8988T (cell line): ENCODE measurements at regions not wholly inside any gene's neighbourhood (a gene's known extent, or its start where the extent isn't known, plus 50 kb on each side); places are given as distances from the start of the nearest gene placed in this dataset.
"Not testable (repeated sequence)": the region's sequence is repeated elsewhere in the genome, so short reads cannot be mapped to it uniquely, and the experiment has no call there.

Experiments
- DNase-seq: peaks from one replicate; pipeline ENCODE4 v3.0.0; 2011

- no peak for DNase-seq
Measured at GRCh38 chr18:77329651-77330050, 80.0 kb downstream of the GALR1 start.

- DNase-seq: no peak
Measured at GRCh38 chr18:77334876-77335275, 85.2 kb downstream of the GALR1 start.

GRCh38 chr18:77337604-77338003, 88.0 kb downstream of the GALR1 start:
- no peak for DNase-seq

- no peak for DNase-seq
Measured at GRCh38 chr18:77339093-77339492, 89.4 kb downstream of the GALR1 start.

GRCh38 chr18:77339623-77340022, 90.0 kb downstream of the GALR1 start:
- DNase-seq: no peak

GRCh38 chr18:77340815-77341214, 91.2 kb downstream of the GALR1 start:
- DNase-seq: no peak

GRCh38 chr18:77341527-77342325, 92.1 kb downstream of the GALR1 start:
- no peak for DNase-seq

- no peak for DNase-seq
Measured at GRCh38 chr18:77342736-77343135, 93.1 kb downstream of the GALR1 start.

- no peak for DNase-seq
Measured at GRCh38 chr18:77343846-77344510, 94.3 kb downstream of the GALR1 start.

- DNase-seq: no peak
Measured at GRCh38 chr18:77344786-77345500, 95.3 kb downstream of the GALR1 start.

GRCh38 chr18:77346208-77346810, 96.7 kb downstream of the GALR1 start:
- no peak for DNase-seq

- DNase-seq: not testable (repeated sequence)
Measured at GRCh38 chr18:77353349-77353748, 103.7 kb downstream of the GALR1 start.

GRCh38 chr18:77359561-77360314, 110.1 kb downstream of the GALR1 start:
- no peak for DNase-seq

GRCh38 chr18:77360315-77361190, 110.9 kb downstream of the GALR1 start:
- no peak for DNase-seq

- DNase-seq: no peak
Measured at GRCh38 chr18:77361382-77361781, 111.7 kb downstream of the GALR1 start.

- no peak for DNase-seq
Measured at GRCh38 chr18:77365667-77366066, 116.0 kb downstream of the GALR1 start.

- DNase-seq: no peak
Measured at GRCh38 chr18:77366067-77366719, 116.5 kb downstream of the GALR1 start.

GRCh38 chr18:77366720-77367641, 117.3 kb downstream of the GALR1 start:
- no peak for DNase-seq

- DNase-seq: no peak
Measured at GRCh38 chr18:77369644-77370043, 120.0 kb downstream of the GALR1 start.
